PC-9 (cell line): ENCODE measurements at regions not wholly inside any gene's neighbourhood (a gene's known extent, or its start where the extent isn't known, plus 50 kb on each side); places are given as distances from the start of the nearest gene placed in this dataset.

ENCODE experiments used
- BruUV-seq: library from RNA; stranded (reverse); fragments of 400-500 nt; replicated peaks from 2 replicates; lab custom pipeline; 2021; lab: Mats Ljungman, UMichigan
- CTCF ChIA-PET: fragments of 300-600 bp; sonication (Branson Sonifier 250); formaldehyde crosslinking; loops from one replicate; lab custom pipeline; 2022; ENCODE audit warnings: antibody characterized with exemption; lab: Charles Lee
- POLR2A ChIA-PET: fragments of 300-600 bp; sonication (Branson Sonifier 250); formaldehyde crosslinking; loops from one replicate; lab custom pipeline; 2022; ENCODE audit warnings: antibody characterized with exemption; ENCODE audit not compliant: unreplicated experiment; lab: Charles Lee
- DNase-seq, 2 experiments: peaks; one replicate each; pipeline versions ENCODE4 v3.0.0 to v3.0.0-alpha.2; 2015 to 2022; ENCODE audit warnings: mixed read lengths in 1 of 2
- H2AFZ ChIP-seq: fragments of 200-600 bp; sonication (generic); 2 replicates; pipeline ENCODE4 v1.8.1; 2017; ENCODE audit warnings: antibody characterized with exemption
- H3F3A ChIP-seq: fragments of 200-600 bp; sonication (generic); 2 replicates; pipeline ENCODE4 v1.8.1; 2017; ENCODE audit warnings: antibody characterized with exemption, mild to moderate bottlenecking, low read depth; ENCODE audit not compliant: insufficient read depth
- H3K27ac ChIP-seq: fragments of 200-600 bp; sonication (generic); 2 replicates; pipeline ENCODE4 v1.6.1; 2016; ENCODE audit warnings: mixed run types
- H3K27me3 ChIP-seq: fragments of 200-600 bp; sonication (generic); 2 replicates; pipeline ENCODE4 v1.6.1; 2016; ENCODE audit warnings: low read depth, mixed run types; ENCODE audit not compliant: insufficient read depth
- H3K36me3 ChIP-seq: fragments of 200-600 bp; sonication (generic); 2 replicates; pipeline ENCODE4 v1.6.1; 2016; ENCODE audit warnings: low read depth, mixed run types
- H3K4me1 ChIP-seq: fragments of 200-600 bp; sonication (generic); replicated peaks from 2 replicates; pipeline ENCODE4 v1.6.1; 2016; ENCODE audit warnings: mixed run types; ENCODE audit not compliant: insufficient read depth
- H3K4me2 ChIP-seq: fragments of 200-600 bp; sonication (generic); 2 replicates; pipeline ENCODE4 v1.6.1; 2017; ENCODE audit warnings: mixed run types
- H3K4me3 ChIP-seq: fragments of 200-600 bp; sonication (generic); 2 replicates; pipeline ENCODE4 v1.6.1; 2016; ENCODE audit warnings: mixed run types
- H3K79me2 ChIP-seq: fragments of 200-600 bp; sonication (generic); 2 replicates; pipeline ENCODE4 v1.6.1; 2017; ENCODE audit warnings: low read depth, mixed run types
- H3K9me2 ChIP-seq: fragments of 200-600 bp; sonication (generic); 2 replicates; pipeline ENCODE4 v1.8.1; 2017; ENCODE audit warnings: mild to moderate bottlenecking; ENCODE audit not compliant: insufficient read depth
- H3K9me3 ChIP-seq: fragments of 200-600 bp; sonication (generic); 2 replicates; pipeline ENCODE4 v1.8.1; 2016; ENCODE audit warnings: low read depth; ENCODE audit not compliant: insufficient read depth
- H4K20me1 ChIP-seq: fragments of 200-600 bp; sonication (generic); 2 replicates; pipeline ENCODE4 v1.8.1; 2017; ENCODE audit not compliant: insufficient read depth
- CTCF ChIP-seq: fragments of 200-600 bp; sonication (generic); conservative IDR thresholded peaks from 2 replicates; pipeline ENCODE4 v1.6.1; 2017; ENCODE audit warnings: mixed run types, antibody characterized with exemption, mild to moderate bottlenecking, moderate library complexity
- EZH2 ChIP-seq: fragments of 200-600 bp; sonication (generic); IDR thresholded peaks from 2 replicates; pipeline ENCODE4 v1.8.0; 2017; ENCODE audit warnings: antibody characterized with exemption, low read depth
- intact Hi-C: fragments of 100-400 bp; cut with micrococcal nuclease; formaldehyde crosslinking; loops from one replicate; pipeline ENCODE4 v1.10.0; 2022; ENCODE audit not compliant: unreplicated experiment

- BruUV-seq: no TSS peak
- Histone ChIP-seq H3K9me3 (peaks cover 3% of the 10 kb centered on the region; the same call in 1 of the 2 replicates), H2AFZ (no peak overlapping the region), H3K27ac (no peak overlapping the region), H3K36me3 (no peaks in the 10 kb centered on the region), H3K27me3 (no peaks in the 10 kb centered on the region), H3K9me2 (no peaks in the 10 kb centered on the region), H3F3A (no peaks in the 10 kb centered on the region), H3K79me2 (no peaks in the 10 kb centered on the region), H3K4me3 (no peak overlapping the region), H4K20me1 (no peaks in the 10 kb centered on the region), H3K4me2 (no peak overlapping the region), H3K4me1 (no peaks in the 10 kb centered on the region)
- DNase-seq: no peak
- no peak for TF ChIP-seq CTCF
- TF ChIP-seq EZH2: no peak
- CTCF ChIA-PET: no interaction called here
- POLR2A ChIA-PET: no interaction called here
- intact Hi-C loops: no loop called here
Observed at GRCh38 chr2:118728984-118729383, 118.5 kb downstream of the EN1 start.

DNA sequence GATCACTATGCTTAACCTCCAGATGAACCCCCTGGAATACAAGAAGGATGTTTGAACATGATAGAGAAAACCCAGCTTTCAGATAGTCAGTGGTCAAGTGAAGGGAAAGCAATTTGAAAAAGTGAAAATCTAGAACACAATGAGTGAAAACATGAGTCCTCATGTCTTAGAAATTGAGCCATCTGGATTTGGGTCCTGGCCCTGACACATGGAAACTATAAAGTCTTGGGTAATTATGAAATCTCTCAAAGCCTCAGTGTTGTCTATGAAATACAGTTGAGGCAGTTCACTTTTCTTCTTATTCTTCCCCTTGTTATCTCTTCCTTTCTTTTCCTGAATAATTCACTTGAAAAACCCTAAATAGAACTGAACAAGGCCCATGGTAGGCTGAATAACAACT lies 120.6 kb downstream of the EN1 start:
- Histone ChIP-seq H3K27ac (no peak overlapping the region), H3K4me3 (no peak overlapping the region), H4K20me1 (no peaks in the 10 kb centered on the region), H3F3A (no peaks in the 10 kb centered on the region), H3K79me2 (no peaks in the 10 kb centered on the region), H3K27me3 (no peaks in the 10 kb centered on the region), H3K9me3 (peaks cover 3% of the 10 kb centered on the region; the same call in 1 of the 2 replicates), H3K4me1 (no peaks in the 10 kb centered on the region; the same call in 1 of the 2 replicates), H3K4me2 (no peak overlapping the region), H2AFZ (no peak overlapping the region), H3K36me3 (no peaks in the 10 kb centered on the region), H3K9me2 (no peaks in the 10 kb centered on the region)
- CTCF ChIA-PET: no interaction called here
- POLR2A ChIA-PET: no interaction called here
- no peak for TF ChIP-seq CTCF
- TF ChIP-seq EZH2: no peak
- intact Hi-C loops: no loop called here
- no TSS peak for BruUV-seq
- no peak for DNase-seq

DNA sequence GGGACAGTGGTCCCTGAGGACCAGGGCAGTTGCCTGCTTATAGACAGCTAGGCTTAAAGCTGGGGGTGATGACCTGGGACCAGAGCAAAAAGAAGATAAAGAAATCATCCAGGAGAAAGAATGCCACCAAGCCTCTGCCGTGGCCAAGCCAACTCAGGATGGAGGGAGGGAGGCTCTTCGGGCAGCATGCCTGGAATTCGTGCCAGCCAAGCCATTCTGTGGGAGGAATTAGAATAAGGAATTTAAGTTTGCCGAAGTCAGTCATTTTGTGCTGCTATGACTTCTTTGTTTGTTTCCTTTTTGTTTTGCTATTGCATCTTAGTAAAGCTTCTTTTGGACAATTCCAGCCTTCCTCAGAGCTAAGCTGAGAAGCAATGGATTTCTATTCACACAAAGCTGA lies 124.1 kb downstream of the EN1 start:
- TF ChIP-seq EZH2 (no peak), CTCF (no peak)
- no peaks in the 10 kb centered on the region for H3K9me3 ChIP-seq
- no peaks in the 10 kb centered on the region; the same call in 1 of the 2 replicates for H3K4me1 ChIP-seq
- intact Hi-C loops: no loop called here
- BruUV-seq: no TSS peak
- no peak overlapping the region for H3K4me3 ChIP-seq
- H3K4me2 ChIP-seq: no peak overlapping the region
- H3F3A ChIP-seq: no peaks in the 10 kb centered on the region
- no peaks in the 10 kb centered on the region for H3K79me2 ChIP-seq
- no peaks in the 10 kb centered on the region for H4K20me1 ChIP-seq
- H3K9me2 ChIP-seq: no peaks in the 10 kb centered on the region
- H3K27ac ChIP-seq: no peak overlapping the region
- H2AFZ ChIP-seq: no peak overlapping the region
- no peaks in the 10 kb centered on the region for H3K27me3 ChIP-seq
- ChIA-PET CTCF (no interaction called here), POLR2A (no interaction called here)
- DNase-seq: no peak
- H3K36me3 ChIP-seq: no peaks in the 10 kb centered on the region
